Lower leg skin (tissue), 3 donors: ENCODE measurements at regions not wholly inside any gene's neighbourhood (a gene's known extent, or its start where the extent isn't known, plus 50 kb on each side); places are given as distances from the start of the nearest gene placed in this dataset.

Source experiments
- CTCF ChIP-seq, 3 donors: fragments of 450-650 bp; IDR thresholded peaks; one replicate each; pipeline ENCODE4 v1.5.1; 2016; ENCODE audit warnings: antibody characterized with exemption in 3 of 3, mild to moderate bottlenecking in 3 of 3, moderate library complexity in 2 of 3
- POLR2A ChIP-seq, 2 donors: fragments of 450-650 bp; IDR thresholded peaks; one replicate each; pipeline ENCODE4 v1.6.1; 2016 to 2017; ENCODE audit warnings: antibody characterized with exemption in 2 of 2, mild to moderate bottlenecking in 1 of 2, moderate library complexity in 1 of 2

- TF ChIP-seq CTCF (IDR thresholded peaks at IDR 0.05), result no peak
- TF ChIP-seq POLR2A (IDR thresholded peaks at IDR 0.05), result no peak
Observed at GRCh38 chr5:67338421-67338820, 141.8 kb upstream of the CD180 start.
